Epithelial cell of proximal tubule (primary cell): ENCODE measurements at regions not wholly inside any gene's neighbourhood (a gene's known extent, or its start where the extent isn't known, plus 50 kb on each side); places are given as distances from the start of the nearest gene placed in this dataset.

Experiments used
- DNase-seq: peaks from one replicate; pipeline ENCODE4 v3.0.0-alpha.2; 2011; ENCODE audit warnings: low read depth
- H3K4me3 ChIP-seq: 2 replicates; pipeline ENCODE4 v1.5.1; 2011; ENCODE audit warnings: low read depth, mild to moderate bottlenecking, low read length
- TF ChIP-seq, protein P1 (sequence below): conservative IDR thresholded peaks from 2 replicates; pipeline ENCODE4 v1.5.1; 2012; ENCODE audit warnings: low read depth, mild to moderate bottlenecking, low read length

DNA sequence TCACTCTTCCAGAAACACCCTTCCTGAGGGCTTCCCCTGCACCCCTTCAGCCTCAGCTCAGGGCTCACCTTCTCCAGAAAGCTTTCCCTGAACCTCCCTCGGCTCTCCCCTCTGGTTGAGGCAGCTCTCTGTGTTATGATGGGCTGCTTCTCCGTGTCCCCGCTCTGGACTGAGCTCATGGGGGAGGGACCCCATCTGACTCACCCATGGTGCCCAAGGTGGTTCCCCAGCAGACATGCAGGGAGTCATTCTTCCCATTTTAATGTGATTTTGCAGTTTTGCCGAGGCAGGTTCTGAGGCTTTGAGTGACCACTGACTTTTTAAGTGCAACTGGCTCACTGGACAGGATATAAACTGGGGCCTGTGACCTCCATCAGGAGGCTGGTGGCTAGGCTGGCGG, 495.1 kb downstream of the TBC1D22A start:
- TF ChIP-seq, protein P1, sequence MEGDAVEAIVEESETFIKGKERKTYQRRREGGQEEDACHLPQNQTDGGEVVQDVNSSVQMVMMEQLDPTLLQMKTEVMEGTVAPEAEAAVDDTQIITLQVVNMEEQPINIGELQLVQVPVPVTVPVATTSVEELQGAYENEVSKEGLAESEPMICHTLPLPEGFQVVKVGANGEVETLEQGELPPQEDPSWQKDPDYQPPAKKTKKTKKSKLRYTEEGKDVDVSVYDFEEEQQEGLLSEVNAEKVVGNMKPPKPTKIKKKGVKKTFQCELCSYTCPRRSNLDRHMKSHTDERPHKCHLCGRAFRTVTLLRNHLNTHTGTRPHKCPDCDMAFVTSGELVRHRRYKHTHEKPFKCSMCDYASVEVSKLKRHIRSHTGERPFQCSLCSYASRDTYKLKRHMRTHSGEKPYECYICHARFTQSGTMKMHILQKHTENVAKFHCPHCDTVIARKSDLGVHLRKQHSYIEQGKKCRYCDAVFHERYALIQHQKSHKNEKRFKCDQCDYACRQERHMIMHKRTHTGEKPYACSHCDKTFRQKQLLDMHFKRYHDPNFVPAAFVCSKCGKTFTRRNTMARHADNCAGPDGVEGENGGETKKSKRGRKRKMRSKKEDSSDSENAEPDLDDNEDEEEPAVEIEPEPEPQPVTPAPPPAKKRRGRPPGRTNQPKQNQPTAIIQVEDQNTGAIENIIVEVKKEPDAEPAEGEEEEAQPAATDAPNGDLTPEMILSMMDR = no peak
- no peak overlapping the region for H3K4me3 ChIP-seq
- DNase-seq = no peak

DNA sequence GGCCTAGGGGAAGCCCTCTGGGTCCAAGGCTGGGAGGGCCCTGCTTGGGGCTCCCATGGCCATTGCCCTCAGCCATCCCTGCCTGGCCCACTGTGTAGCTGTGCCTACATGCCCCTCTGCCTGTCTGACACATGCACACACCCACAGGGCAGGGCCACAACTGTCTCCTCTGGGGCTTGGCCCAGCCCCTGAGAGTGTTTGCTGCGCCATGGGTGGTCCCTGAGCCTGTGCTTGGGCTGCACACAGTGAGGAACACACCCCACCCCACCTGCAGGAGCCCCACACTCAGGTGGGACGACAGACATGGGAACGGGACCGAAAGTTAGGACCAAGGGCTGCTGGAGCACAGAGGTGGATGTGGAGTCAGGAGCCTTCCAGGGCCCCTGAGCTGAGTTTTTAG, 489.5 kb downstream of the TBC1D22A start:
- no peak overlapping the region for H3K4me3 ChIP-seq
- TF ChIP-seq, protein P1 = no peak
- DNase-seq = no peak

DNA sequence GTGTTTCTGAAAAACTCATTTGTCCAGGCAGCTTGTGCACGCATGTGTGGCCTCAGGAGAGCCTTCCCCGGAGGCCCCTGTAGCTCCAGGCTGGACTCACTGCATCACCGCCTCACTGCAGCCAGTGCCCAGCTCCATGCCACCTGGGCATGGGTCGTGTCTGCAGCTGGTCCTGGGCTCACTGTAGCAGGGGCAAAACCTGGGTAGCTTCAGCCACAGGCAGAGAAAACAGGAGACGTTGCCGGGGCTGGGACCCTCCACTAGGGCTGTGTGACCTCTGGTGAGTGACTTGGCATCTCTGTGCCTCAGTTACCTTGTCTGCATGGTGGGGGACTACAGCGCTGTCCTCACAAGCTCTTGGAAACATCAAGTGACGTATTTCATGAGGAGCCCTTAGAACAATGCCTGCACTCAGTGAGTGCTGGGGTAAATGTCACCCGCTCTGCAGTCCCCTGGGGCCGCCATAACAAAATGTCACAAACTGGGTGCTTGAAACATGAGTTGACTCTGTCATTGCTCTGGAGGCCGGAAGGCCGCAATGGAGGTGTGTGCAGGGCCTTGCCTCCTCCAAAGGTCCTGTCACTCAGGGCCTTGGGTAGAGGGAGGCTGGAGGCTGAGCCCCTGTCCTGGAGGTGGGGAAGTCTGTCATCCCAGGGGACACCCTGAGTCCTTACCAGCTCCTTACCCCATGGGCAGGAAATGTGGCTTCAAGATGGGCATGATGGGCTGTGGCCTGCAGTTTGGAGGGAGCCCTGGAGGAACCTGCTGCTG, 488.7 kb downstream of the TBC1D22A start:
- H3K4me3 ChIP-seq = no peak overlapping the region
- TF ChIP-seq, protein P1 = no peak
- no peak for DNase-seq

DNA sequence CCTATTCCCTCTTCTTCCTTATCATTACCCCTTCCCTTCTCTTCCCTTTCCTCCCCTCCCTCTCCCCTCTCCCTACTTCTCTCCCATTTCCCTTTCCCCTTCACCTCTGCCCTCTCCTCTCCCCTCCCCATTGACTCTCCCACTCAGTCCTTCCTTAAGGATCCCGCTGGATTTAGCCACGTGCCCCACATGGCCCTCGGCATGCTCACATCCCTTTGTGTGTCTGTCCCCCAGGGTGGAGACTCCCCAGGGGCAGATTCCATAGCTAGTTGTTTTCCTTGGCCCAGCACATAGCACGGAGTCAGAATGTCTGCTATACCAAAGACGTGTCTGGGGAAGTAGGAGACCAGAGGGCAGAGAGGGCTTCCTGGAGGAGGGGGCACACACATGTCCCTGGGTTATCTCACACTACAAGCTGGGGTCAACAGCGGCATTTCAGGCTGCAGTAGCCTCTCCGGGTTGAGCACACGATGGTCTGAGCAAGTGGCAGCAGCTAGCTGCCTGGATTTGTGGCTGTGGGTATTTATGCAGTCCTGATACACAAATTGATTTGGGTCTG, 487.0 kb downstream of the TBC1D22A start:
- no peak for DNase-seq
- TF ChIP-seq, protein P1 = no peak

DNA sequence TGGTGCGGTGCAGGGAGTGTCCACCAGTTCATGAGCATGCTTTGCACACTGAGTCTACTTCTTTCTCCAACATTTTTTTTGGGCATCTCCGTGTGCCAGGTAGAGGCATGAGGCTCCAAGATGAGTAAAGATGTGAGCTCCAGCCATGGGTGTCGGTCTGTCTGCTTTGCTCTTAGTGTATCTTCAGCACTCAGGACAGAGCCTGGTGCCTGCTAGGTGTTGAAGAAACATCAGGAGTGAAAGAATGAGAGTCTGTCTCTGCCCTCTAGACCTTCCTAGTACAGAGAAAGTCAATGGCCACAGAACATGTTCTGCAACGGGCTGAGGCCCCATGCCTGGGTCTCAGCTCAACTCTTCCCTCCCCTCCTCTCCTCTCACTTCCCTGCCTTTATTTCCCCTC, 486.5 kb downstream of the TBC1D22A start:
- TF ChIP-seq, protein P1 = no peak
- DNase-seq = no peak
- no peak overlapping the region for H3K4me3 ChIP-seq

More for the DNA sequence above, 487.0 kb downstream of the TBC1D22A start:
- no peak overlapping the region for H3K4me3 ChIP-seq

DNA sequence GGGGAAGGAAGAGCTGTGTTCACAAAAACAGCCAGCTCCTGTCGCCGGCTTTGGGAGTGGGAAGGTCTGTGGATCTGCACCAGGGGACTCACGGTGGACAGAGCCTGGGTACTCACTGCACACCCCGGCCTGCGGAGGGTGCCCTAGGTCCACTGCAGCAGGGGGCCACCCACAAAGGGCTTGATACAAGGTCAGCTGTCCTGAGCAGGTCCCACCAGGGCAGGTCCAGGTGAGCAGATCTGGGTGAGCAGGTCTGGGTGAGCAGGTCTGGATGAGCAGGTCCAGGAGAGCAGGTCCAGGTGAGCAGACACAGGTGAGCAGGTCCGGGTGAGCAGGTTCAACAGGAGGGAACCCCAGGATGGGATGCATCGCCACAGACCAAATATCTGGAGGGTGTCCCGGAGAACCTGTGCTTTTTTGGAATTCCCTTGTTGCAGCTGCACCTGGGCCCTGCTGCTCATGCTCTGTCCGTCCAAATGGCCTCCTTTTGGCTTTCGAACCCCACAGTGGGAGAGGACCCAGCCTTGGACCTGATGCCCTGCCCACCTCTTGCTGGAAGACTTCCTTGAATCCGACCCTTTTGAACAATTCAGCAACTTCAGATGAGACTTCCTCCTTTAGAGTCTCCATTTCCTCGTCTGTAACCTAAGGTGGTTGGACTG, 485.3 kb downstream of the TBC1D22A start:
- no peak for DNase-seq
- TF ChIP-seq, protein P1 = no peak
- no peak overlapping the region for H3K4me3 ChIP-seq

DNA sequence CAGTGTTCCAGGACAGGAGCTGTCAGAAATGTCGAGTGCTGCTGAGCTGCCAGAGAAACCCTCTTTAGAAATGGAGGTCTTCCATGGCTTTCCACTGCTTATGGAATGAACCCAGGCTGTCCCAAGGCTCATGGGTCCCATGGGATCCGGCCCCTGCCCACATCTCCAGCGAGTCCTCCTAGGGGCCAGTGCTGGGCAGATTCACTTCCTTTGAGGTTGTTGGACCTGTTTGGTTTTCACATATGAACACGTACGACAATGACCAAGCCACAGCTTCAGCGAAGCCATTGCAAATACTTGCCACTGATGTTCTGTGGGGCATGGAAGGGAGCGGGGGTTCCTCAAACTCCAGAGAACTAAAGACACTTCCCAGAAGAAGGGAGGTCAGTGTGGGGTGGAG, 483.3 kb downstream of the TBC1D22A start:
- H3K4me3 ChIP-seq = no peak overlapping the region
- DNase-seq = no peak
- TF ChIP-seq, protein P1 = no peak
